ENCODE measurements at regions not wholly inside any gene's neighbourhood (a gene's known extent, or its start where the extent isn't known, plus 50 kb on each side); places are given as distances from the start of the nearest gene placed in this dataset.
A peak's percentile ranks its signal among the peaks of the same experiment; 100 is the strongest.

DNA sequence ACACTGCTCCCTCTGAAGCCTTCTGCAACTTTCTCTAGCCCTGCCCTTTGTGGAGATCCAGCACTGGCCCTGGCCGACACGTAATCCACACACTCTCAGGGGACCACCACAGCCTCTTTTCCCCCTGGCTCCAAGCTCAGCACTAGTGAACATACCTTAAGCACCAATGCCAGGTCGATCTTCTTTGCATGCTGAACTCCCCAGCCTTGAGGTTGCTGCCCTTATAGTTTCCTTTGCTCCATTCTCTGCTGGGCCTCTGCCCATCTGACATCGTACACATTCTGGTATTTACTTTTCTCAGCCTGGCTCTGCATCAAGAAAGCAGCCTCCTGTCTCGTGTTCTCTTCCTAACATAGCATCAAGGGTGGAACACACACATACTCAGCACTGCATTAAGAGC lies 361.5 kb downstream of the LPIN1 start:
- TF ChIP-seq, protein P1, sequence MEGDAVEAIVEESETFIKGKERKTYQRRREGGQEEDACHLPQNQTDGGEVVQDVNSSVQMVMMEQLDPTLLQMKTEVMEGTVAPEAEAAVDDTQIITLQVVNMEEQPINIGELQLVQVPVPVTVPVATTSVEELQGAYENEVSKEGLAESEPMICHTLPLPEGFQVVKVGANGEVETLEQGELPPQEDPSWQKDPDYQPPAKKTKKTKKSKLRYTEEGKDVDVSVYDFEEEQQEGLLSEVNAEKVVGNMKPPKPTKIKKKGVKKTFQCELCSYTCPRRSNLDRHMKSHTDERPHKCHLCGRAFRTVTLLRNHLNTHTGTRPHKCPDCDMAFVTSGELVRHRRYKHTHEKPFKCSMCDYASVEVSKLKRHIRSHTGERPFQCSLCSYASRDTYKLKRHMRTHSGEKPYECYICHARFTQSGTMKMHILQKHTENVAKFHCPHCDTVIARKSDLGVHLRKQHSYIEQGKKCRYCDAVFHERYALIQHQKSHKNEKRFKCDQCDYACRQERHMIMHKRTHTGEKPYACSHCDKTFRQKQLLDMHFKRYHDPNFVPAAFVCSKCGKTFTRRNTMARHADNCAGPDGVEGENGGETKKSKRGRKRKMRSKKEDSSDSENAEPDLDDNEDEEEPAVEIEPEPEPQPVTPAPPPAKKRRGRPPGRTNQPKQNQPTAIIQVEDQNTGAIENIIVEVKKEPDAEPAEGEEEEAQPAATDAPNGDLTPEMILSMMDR (IDR thresholded peaks at IDR 0.05; ENCODE audit: control insufficient read depth, extremely low read depth, insufficient read depth), result no peak
- no peak overlapping the region for H3K4me3 ChIP-seq (ENCODE audit: low read depth, low read length)
- DNase-seq (ENCODE audit: low read depth), result peak; percentile 36

DNA sequence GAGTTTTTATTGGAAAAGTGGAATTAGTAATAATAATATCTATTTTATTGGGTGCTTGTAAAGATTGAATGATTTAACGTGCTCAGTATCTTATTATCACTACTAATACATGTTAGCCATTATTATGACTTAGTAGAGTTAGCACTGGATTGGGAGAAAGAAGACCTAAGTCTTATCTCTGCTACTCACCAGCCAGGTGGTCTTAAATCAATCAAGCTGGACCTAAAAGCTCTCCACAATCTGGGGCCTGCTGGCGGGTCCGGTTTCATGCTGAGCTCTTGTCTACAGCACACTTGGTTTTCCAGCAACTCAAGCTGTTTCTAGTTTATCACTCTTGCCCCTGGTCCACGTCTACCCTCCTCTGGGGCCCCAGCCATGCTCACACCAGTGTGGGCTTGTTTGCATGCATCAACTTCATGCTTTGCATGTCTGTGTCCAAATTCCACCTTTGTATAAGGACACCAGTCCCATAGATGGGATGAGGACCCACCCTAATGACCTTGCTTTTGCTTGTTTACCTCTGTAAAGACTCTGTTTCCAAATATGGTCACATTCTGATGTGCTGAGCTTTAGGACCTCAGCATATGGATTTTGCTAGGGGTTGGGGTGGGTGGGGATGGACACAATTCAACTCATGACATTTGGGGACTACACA lies 363.1 kb downstream of the LPIN1 start:
- no peak overlapping the region for H3K4me3 ChIP-seq (ENCODE audit: low read depth, low read length)
- no peak for DNase-seq (ENCODE audit: low read depth)
- TF ChIP-seq, protein P1 (IDR thresholded peaks at IDR 0.05; ENCODE audit: control insufficient read depth, extremely low read depth, insufficient read depth), result no peak

DNA sequence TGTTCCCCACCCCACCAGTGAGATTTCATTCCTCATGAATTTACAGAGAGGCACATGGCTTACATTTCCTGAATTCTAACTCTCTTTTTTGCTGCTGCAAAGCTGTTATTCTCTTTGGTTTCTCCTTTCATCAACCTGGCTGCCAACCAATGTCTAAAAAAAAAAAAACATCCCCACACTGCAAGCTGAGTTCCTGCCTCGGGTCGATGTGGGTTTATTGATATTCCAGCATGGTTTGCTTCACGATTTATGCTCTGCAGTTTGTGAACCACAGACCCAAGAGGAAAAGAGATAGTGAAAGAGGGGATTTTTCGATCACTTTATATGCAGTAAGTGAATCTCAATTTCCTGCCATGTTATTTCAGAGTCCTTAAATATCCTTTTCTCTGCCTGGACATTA lies 363.6 kb downstream of the LPIN1 start:
- DNase-seq (ENCODE audit: low read depth), result no peak
- no peak overlapping the region for H3K4me3 ChIP-seq (ENCODE audit: low read depth, low read length)
- TF ChIP-seq, protein P1 (IDR thresholded peaks at IDR 0.05; ENCODE audit: control insufficient read depth, extremely low read depth, insufficient read depth), result no peak

DNA sequence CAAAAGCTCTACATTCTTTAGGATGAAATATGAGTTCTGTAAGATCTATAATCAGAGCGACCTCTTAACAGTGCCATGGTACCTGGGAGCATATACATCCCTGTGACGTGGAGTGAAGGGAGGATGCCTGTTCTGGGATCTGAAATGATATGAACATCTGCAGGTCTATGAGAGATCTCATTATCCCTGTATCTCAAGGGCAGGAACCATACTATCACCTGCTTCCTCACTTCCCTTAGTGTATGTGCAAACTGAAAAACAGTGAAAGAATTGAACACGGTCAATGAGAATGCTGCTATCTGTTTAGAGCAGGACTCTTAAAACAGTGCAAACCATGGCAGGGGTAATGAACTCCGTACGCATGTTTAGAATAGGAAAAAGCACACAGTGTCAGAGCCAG lies 364.0 kb downstream of the LPIN1 start:
- H3K4me3 ChIP-seq (ENCODE audit: low read depth, low read length), result no peak overlapping the region
- TF ChIP-seq, protein P1 (IDR thresholded peaks at IDR 0.05; ENCODE audit: control insufficient read depth, extremely low read depth, insufficient read depth), result no peak
- DNase-seq (ENCODE audit: low read depth), result no peak

DNA sequence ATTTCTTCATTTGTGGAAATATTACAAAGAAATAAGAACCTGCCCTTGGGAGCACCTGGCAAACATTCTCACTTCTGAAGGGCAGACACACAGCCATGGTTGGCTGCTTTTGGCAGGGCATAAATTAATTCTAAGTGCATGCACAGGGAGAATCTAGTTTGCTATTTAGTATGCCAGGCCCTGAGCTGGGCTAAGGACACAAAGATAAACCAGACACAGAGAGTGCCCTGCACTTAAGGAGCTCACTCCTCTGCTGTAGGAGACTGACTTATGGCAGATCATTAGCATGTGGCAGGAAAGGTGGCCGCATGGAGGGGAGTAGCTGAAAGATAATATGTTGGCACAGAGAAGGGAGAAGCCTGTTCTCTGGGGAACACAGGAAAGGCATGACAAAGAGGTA lies 367.0 kb downstream of the LPIN1 start:
- TF ChIP-seq, protein P1 (IDR thresholded peaks at IDR 0.05; ENCODE audit: control insufficient read depth, extremely low read depth, insufficient read depth), result no peak
- no peak overlapping the region for H3K4me3 ChIP-seq (ENCODE audit: low read depth, low read length)
- DNase-seq (ENCODE audit: low read depth), result no peak

DNA sequence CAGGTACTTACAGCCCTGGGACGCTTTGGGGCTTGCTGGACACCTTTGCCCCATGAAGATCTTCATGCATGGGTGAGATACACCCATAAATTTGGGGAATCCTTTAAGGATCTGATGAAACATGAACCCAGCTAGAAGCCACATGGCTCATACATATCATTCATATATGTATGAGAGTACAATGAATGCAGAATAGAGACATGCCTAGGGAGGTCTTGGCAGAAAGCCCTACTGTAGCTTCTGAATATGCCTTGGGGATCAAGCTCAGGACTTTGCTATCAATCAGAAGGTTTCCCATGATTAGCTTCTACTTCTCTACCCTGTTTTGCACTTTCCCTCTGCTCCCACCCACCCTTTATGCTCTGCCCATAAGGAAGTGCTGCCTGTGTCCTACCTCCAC lies 368.4 kb downstream of the LPIN1 start:
- DNase-seq (ENCODE audit: low read depth), result no peak
- TF ChIP-seq, protein P1 (IDR thresholded peaks at IDR 0.05; ENCODE audit: control insufficient read depth, extremely low read depth, insufficient read depth), result no peak
- H3K4me3 ChIP-seq (ENCODE audit: low read depth, low read length), result no peak overlapping the region

DNA sequence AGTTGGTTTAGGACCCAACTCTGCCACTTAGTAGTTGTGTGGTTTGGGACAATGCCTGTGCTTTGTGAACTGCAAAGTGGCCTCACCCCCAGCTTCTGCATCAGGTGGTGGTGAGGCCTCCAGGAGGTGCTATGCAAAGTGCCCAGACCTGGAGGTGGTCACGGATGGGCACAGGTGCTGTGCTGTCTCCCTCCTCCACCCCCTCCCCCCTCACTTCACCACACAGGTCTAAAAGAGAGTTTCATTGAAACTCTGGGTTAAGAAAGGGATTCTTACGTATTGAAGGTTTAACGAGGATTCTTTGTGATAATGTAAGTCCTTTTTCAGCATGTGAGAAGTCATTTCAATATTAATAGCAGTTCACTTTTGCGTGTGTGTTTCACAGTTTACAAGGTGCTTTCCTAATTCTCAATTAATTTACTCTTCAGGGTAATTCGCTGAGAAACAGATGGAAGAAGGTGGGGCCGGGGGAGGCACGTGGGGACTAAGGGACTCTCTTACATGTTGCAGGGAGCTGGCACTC lies 369.9 kb downstream of the LPIN1 start:
- no peak overlapping the region for H3K4me3 ChIP-seq (ENCODE audit: low read depth, low read length)
- no peak for DNase-seq (ENCODE audit: low read depth)
- TF ChIP-seq, protein P1 (IDR thresholded peaks at IDR 0.05; ENCODE audit: control insufficient read depth, extremely low read depth, insufficient read depth), result no peak

Measured in LNCaP clone FGC (cell line).